K562 (cell line): ENCODE measurements at regions not wholly inside any gene's neighbourhood (a gene's known extent, or its start where the extent isn't known, plus 50 kb on each side); places are given as distances from the start of the nearest gene placed in this dataset.
A peak's percentile ranks its signal among the peaks of the same experiment; 100 is the strongest.

Experiments
- ATAC-seq: fragments of 200-7000 bp; cut with Tn5 transposase; 3 replicates; pipeline ENCODE4 v1.9.1; 2020; ENCODE audit warnings: moderate library complexity
- BruUV-seq: library from RNA; stranded (reverse); fragments of 400-500 nt; replicated peaks from 2 replicates; lab custom pipeline; 2021; lab: Mats Ljungman, UMichigan
- CTCF ChIA-PET: fragments of 300-600 bp; formaldehyde crosslinking; extraction: SDS; loops from one replicate; lab custom pipeline; 2021; ENCODE audit warnings: low intra/inter-chr PET ratio; lab: Yijun Ruan, JAX
- POLR2A ChIA-PET: fragments of 300-600, 350-650 bp; sonication (Branson Sonifier 250); formaldehyde crosslinking; extraction: SDS; loops from one replicate; lab custom pipeline; 2021; ENCODE audit warnings: antibody characterized with exemption, inconsistent platforms; lab: Yijun Ruan, JAX
- DNase-seq, 4 experiments: peaks; one replicate each; pipeline versions ENCODE4 v3.0.0 to v3.0.0-alpha.2; 2011 to 2018; ENCODE audit warnings: low spot score in 3 of 4, mixed read lengths in 3 of 4; ENCODE audit errors: extremely low read depth in 1 of 4
- FAIRE-seq: peaks from 2 replicates; lab custom pipeline; 2011; peaks lifted over from hg19 to GRCh38; lab: Jason Lieb, UNC
- H2AFZ ChIP-seq: 2 replicates; pipeline ENCODE4 v1.6.0; 2011; ENCODE audit warnings: low read depth, low read length, control low read depth, inconsistent platforms
- H3K27ac ChIP-seq: fragments of 200-600 bp; 3 replicates; pipeline ENCODE4 v1.8.0; 2011; ENCODE audit warnings: low read depth, mild to moderate bottlenecking, control low read depth, inconsistent platforms, low read length, moderate library complexity, mixed read lengths; ENCODE audit errors: extremely low read depth
- H3K27me3 ChIP-seq, 2 experiments: fragments of 300-600 bp in 1 of 2; 2 replicates in 1 of 2; 3 replicates in 1 of 2; pipeline versions ENCODE4 v1.6.0 to v1.8.0; 2011; ENCODE audit warnings: inconsistent platforms in 2 of 2, low read length in 2 of 2, mild to moderate bottlenecking in 1 of 2, mixed read lengths in 1 of 2, moderate library complexity in 1 of 2; ENCODE audit not compliant: control insufficient read depth in 2 of 2, insufficient read depth in 2 of 2
- H3K36me3 ChIP-seq: fragments of 300-600 bp; 3 replicates; pipeline ENCODE4 v1.8.0; 2011; ENCODE audit warnings: mild to moderate bottlenecking, low read length, inconsistent platforms; ENCODE audit not compliant: control insufficient read depth, insufficient read depth
- H3K4me1 ChIP-seq, 2 experiments: fragments of 200-600 bp in 1 of 2; replicated peaks in 1 of 2; 2 replicates in 1 of 2; 3 replicates in 1 of 2; pipeline versions ENCODE4 v1.5.1 to v1.8.0; 2011; ENCODE audit warnings: inconsistent platforms in 2 of 2, low read length in 2 of 2, mild to moderate bottlenecking in 1 of 2, mixed read lengths in 1 of 2, moderate library complexity in 1 of 2; ENCODE audit not compliant: control insufficient read depth in 2 of 2, insufficient read depth in 2 of 2
- H3K4me2 ChIP-seq: 2 replicates; pipeline ENCODE4 v1.6.1; 2011; ENCODE audit warnings: low read length, control low read depth, inconsistent platforms, mixed read lengths; ENCODE audit not compliant: insufficient read depth
- H3K4me3 ChIP-seq: fragments of 200-600 bp; sonication (generic), shearing (Covaris generic); 2 replicates; pipeline ENCODE4 v1.5.1; 2016; ENCODE audit warnings: control low read depth, inconsistent platforms
- H3K79me2 ChIP-seq: fragments of 200-600 bp; 3 replicates; pipeline ENCODE4 v1.8.0; 2011; ENCODE audit warnings: low read length, inconsistent platforms; ENCODE audit not compliant: control insufficient read depth, insufficient read depth
- H3K9ac ChIP-seq, 2 experiments: 2 replicates each; pipeline versions ENCODE4 v1.6.0 to v1.6.1; 2011; ENCODE audit warnings: low read depth in 2 of 2, low read length in 2 of 2, control low read depth in 1 of 2, inconsistent platforms in 1 of 2, mild to moderate bottlenecking in 1 of 2, mixed read lengths in 1 of 2; ENCODE audit not compliant: insufficient read depth in 1 of 2
- H3K9me1 ChIP-seq: one replicate; pipeline ENCODE4 v1.6.0; 2011; ENCODE audit warnings: inconsistent platforms, mild to moderate bottlenecking, low read length, moderate library complexity; ENCODE audit not compliant: control insufficient read depth, insufficient read depth
- H3K9me3 ChIP-seq: replicated peaks from 2 replicates; pipeline ENCODE4 v1.5.1; 2011; ENCODE audit warnings: low read depth, low read length, inconsistent platforms; ENCODE audit not compliant: control insufficient read depth, insufficient read depth
- H4K20me1 ChIP-seq: replicated peaks from 2 replicates; pipeline ENCODE4 v1.6.1; 2011; ENCODE audit warnings: low read length, inconsistent platforms, mixed read lengths; ENCODE audit not compliant: control insufficient read depth, insufficient read depth
- CHD2 ChIP-seq: IDR thresholded peaks from 2 replicates; pipeline ENCODE4 v1.6.1; 2011; ENCODE audit warnings: low read depth, low read length
- EWSR1 ChIP-seq: fragments of 450-650 bp; IDR thresholded peaks from 2 replicates; pipeline ENCODE4 v1.6.1; 2018; ENCODE audit warnings: borderline replicate concordance, mild to moderate bottlenecking, low read depth, moderate library complexity; ENCODE audit not compliant: partially characterized antibody
- MCM7 ChIP-seq, 2 experiments: fragments of 450-650 bp; IDR thresholded peaks; 2 replicates each; pipeline ENCODE4 v1.6.1; 2016 to 2018
- ZNF445 ChIP-seq: fragments of 250-450 bp; sonication (Bioruptor Pico); IDR thresholded peaks from 2 replicates; pipeline ENCODE4 v1.4.0; 2020; ENCODE audit warnings: low read depth, mild to moderate bottlenecking, moderate library complexity
- ZNF584 ChIP-seq: fragments of 200-800 bp; sonication (Bioruptor generic); IDR thresholded peaks from 2 replicates; pipeline ENCODE4 v1.6.1; 2016; ENCODE audit warnings: low read depth, mild to moderate bottlenecking, missing genetic modification characterization, missing compliant biosample characterization
- WGBS: fragments of 100-300 bp; shearing (Covaris generic); methylation state at CpG from one replicate; pipeline ENCODE4 v1.1.6; 2016; ENCODE audit warnings: low coverage, mixed read lengths; ENCODE audit not compliant: insufficient coverage; ENCODE audit errors: missing lambda C conversion rate; 5-methylcytosine and 5-hydroxymethylcytosine counted together
- in situ Hi-C: fragments of 300-500 bp; cut with MboI; formaldehyde crosslinking; loops from 4 replicates; pipeline ENCODE4 v1.15.0; 2018; ENCODE audit warnings: inconsistent platforms, mixed read lengths
- intact Hi-C: fragments of 100-400 bp; cut with micrococcal nuclease; formaldehyde crosslinking; loops from 2 replicates; pipeline ENCODE4 v1.14.2; 2022
- TF ChIP-seq, protein P1 (sequence below): sonication (generic); formaldehyde crosslinking; IDR thresholded peaks from 2 replicates; pipeline ENCODE4 v1.8.0; 2022; ENCODE audit warnings: mild to moderate bottlenecking, missing genetic modification reagents, borderline replicate concordance
- TF ChIP-seq, protein P2 (sequence below), 2 experiments: fragments of 450-650 bp in 1 of 2; sonication (generic) in 1 of 2; formaldehyde crosslinking in 1 of 2; IDR thresholded peaks; 2 replicates each; pipeline versions ENCODE4 v1.7.1 to v1.9.0; 2016 to 2022; ENCODE audit warnings: inconsistent platforms in 1 of 2, mild to moderate bottlenecking in 1 of 2, missing genetic modification reagents in 1 of 2

DNA sequence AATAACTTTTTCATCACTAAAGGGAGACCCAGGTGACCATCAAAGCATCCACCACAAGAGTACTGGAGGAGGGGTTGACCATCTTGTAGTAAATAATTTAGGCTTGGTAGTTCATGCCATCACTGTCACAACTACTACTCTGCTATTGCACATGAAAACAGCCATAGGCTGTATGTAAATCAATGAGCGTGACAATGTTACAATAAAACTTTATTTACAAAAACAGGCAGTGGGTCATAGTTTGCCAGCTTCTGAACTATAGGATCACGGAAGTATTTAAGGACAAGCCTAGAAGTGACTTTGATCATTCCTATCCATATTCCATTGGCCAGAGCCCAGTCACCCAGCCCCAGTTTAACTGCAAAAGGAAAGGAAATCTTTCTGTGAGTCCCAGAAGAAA, 153.4 kb downstream of the NUAK1 start:
- Histone ChIP-seq H3K4me3 (no peak overlapping the region), H3K27ac (no peak overlapping the region)
- BruUV-seq = no TSS peak
- FAIRE-seq = no peak
- CTCF ChIA-PET = no interaction called here
- TF ChIP-seq EWSR1 (no peak), ZNF584 (CRISPR knock-in tag) (no peak), MCM7 (IDR thresholded peaks at IDR 0.05) (no peak), CHD2 (no peak), ZNF445 (CRISPR knock-in tag) (no peak)
- TF ChIP-seq, protein P1, sequence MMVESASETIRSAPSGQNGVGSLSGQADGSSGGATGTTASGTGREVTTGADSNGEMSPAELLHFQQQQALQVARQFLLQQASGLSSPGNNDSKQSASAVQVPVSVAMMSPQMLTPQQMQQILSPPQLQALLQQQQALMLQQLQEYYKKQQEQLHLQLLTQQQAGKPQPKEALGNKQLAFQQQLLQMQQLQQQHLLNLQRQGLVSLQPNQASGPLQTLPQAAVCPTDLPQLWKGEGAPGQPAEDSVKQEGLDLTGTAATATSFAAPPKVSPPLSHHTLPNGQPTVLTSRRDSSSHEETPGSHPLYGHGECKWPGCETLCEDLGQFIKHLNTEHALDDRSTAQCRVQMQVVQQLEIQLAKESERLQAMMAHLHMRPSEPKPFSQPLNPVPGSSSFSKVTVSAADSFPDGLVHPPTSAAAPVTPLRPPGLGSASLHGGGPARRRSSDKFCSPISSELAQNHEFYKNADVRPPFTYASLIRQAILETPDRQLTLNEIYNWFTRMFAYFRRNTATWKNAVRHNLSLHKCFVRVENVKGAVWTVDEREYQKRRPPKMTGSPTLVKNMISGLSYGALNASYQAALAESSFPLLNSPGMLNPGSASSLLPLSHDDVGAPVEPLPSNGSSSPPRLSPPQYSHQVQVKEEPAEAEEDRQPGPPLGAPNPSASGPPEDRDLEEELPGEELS (CRISPR knock-in tag) = no peak
- TF ChIP-seq, protein P2, sequence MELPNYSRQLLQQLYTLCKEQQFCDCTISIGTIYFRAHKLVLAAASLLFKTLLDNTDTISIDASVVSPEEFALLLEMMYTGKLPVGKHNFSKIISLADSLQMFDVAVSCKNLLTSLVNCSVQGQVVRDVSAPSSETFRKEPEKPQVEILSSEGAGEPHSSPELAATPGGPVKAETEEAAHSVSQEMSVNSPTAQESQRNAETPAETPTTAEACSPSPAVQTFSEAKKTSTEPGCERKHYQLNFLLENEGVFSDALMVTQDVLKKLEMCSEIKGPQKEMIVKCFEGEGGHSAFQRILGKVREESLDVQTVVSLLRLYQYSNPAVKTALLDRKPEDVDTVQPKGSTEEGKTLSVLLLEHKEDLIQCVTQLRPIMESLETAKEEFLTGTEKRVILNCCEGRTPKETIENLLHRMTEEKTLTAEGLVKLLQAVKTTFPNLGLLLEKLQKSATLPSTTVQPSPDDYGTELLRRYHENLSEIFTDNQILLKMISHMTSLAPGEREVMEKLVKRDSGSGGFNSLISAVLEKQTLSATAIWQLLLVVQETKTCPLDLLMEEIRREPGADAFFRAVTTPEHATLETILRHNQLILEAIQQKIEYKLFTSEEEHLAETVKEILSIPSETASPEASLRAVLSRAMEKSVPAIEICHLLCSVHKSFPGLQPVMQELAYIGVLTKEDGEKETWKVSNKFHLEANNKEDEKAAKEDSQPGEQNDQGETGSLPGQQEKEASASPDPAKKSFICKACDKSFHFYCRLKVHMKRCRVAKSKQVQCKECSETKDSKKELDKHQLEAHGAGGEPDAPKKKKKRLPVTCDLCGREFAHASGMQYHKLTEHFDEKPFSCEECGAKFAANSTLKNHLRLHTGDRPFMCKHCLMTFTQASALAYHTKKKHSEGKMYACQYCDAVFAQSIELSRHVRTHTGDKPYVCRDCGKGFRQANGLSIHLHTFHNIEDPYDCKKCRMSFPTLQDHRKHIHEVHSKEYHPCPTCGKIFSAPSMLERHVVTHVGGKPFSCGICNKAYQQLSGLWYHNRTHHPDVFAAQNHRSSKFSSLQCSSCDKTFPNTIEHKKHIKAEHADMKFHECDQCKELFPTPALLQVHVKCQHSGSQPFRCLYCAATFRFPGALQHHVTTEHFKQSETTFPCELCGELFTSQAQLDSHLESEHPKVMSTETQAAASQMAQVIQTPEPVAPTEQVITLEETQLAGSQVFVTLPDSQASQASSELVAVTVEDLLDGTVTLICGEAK (IDR thresholded peaks at IDR 0.05) = peak; percentile 89
- TF ChIP-seq, protein P2 (CRISPR knock-in tag; IDR thresholded peaks at IDR 0.05) = no peak
- TF ChIP-seq, all 486 proteins: peak for 1
- no peak for ATAC-seq
- no peaks in the 10 kb centered on the region for H3K4me1 ChIP-seq
- POLR2A ChIA-PET = interaction anchor here (0.6 kb wide), 1 partner anchor 9 kb away, joined by 3 read pairs; no protein-coding TSS in a partner anchor
- no peak for DNase-seq
- H3K4me2 ChIP-seq = no peak overlapping the region
- H3K36me3 ChIP-seq = no peaks in the 10 kb centered on the region
- H3K9ac ChIP-seq = no peak overlapping the region
- 0 out of 2 replicates have a peak, but pooled peaks cover 4% of the 10 kb centered on the region for H4K20me1 ChIP-seq
- peaks cover 0 to 19% of the 10 kb centered on the region in 2 experiments; a peak in 2 of 5 replicates for H3K27me3 ChIP-seq
- intact Hi-C loops = no loop called here
- H3K9me1 ChIP-seq = no peaks in the 10 kb centered on the region
- WGBS = 8% methylated on average over 2 of the region's 2 CpGs
- in situ Hi-C loops = no loop called here
- H3K79me2 ChIP-seq = no peaks in the 10 kb centered on the region
- H3K9me3 ChIP-seq = no peaks in the 10 kb centered on the region
- no peak overlapping the region for H2AFZ ChIP-seq
